HG03060 (cell line): ENCODE measurements at regions not wholly inside any gene's neighbourhood (a gene's known extent, or its start where the extent isn't known, plus 50 kb on each side); places are given as distances from the start of the nearest gene placed in this dataset.

ENCODE experiments used
- ATAC-seq: cut with Tn5 transposase; IDR thresholded peaks from one replicate; pipeline ENCODE4 v1.9.1; 2021; ENCODE audit warnings: low read depth, moderate number of reproducible peaks; ENCODE audit not compliant: unreplicated experiment

- no peak for ATAC-seq
Observed at GRCh38 chr18:48488388-48488850, 50.4 kb upstream of the CTIF start.

DNA sequence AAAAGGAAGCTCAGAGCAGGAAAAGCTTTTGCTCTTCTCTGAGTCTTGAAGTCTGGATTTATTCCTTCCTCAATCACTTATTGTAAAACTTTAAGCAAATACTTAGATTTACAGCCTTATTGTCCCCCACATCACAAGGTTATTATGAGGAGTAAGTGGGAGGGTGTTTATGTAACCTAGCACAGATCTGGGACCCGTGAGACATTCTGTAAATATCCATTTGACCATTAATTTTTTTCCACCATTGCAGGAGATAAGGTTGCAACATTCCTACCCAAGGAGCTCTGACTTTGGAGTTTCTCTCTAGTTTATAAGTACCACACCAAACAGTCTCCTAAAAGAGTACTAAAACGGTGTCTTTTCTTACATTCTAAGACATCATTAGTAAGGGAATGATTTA, 52.1 kb upstream of the CTIF start:
- no peak for ATAC-seq

DNA sequence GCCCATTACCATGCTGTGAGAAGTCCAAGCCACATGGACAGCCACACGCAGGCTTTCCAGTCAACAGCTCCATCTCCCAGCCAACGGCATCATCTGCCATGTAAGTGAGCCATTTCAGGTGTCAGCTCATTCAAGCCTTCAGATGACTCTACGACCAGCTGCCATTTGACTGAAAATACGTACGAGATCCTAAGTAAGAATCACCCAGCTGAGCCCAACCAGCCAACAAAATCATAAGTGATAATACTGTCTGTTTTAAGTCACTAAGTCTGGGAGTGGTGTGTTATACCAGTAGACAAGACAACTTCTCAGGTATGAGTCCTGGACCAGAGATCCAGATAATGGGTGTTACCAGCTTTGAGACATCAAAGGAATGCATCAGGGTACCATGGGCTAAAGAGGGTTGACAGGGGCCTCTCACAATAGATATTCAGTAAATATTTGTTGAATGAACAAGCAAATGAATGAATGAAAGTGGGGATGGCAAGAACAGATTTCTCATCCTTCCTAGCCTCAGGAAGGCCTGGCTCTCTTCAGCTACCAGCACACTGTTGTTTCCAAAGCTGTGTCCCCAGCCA, 52.9 kb upstream of the CTIF start:
- no peak for ATAC-seq

DNA sequence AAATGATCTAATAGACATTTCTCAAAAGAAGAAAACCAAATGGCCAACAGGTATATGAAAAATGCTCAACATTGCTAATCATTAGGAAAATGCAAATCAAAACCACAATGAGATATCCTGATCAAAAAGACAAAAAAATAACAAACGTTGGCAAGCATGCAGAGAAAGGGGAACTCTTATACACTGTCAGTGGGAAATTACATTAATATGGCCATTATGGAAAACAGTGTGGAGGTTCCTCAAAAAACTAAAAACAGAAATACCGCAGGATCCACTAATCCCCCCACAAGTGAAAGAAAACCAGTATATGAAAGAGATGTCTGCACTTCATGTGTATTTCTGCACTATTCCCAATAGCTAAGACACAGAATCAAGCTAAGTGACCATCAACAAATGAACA, 57.7 kb upstream of the CTIF start:
- ATAC-seq, result no peak

- no peak for ATAC-seq
Observed at GRCh38 chr18:48479531-48479930, 59.3 kb upstream of the CTIF start.

DNA sequence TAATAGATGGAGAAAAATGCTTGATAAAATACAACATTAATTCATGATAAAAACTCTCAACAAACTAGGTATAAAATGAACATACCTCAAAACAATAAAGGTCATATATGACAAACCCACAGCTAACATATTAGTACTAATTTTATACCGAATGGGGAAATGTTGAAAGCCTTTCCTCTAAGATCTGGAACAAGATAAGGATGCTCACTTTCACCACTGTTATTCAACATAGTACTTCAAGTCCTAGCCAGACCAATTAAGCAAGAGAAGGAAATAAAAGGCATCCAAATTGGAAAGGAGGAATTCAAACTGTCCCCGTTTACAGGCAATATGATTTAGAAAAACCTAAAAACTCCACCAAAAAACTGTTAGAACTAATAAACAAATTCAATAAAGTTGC, 61.5 kb upstream of the CTIF start:
- ATAC-seq, result no peak

GRCh38 chr18:48476550-48476917, 62.3 kb upstream of the CTIF start:
- no peak for ATAC-seq

- peak; percentile 62 for ATAC-seq
Observed at GRCh38 chr18:48475635-48476549, 62.9 kb upstream of the CTIF start.

- no peak for ATAC-seq
Observed at GRCh38 chr18:48473816-48474215, 64.6 kb upstream of the ZBTB7C start.

GRCh38 chr18:48472610-48473009, 63.4 kb upstream of the ZBTB7C start:
- no peak for ATAC-seq

DNA sequence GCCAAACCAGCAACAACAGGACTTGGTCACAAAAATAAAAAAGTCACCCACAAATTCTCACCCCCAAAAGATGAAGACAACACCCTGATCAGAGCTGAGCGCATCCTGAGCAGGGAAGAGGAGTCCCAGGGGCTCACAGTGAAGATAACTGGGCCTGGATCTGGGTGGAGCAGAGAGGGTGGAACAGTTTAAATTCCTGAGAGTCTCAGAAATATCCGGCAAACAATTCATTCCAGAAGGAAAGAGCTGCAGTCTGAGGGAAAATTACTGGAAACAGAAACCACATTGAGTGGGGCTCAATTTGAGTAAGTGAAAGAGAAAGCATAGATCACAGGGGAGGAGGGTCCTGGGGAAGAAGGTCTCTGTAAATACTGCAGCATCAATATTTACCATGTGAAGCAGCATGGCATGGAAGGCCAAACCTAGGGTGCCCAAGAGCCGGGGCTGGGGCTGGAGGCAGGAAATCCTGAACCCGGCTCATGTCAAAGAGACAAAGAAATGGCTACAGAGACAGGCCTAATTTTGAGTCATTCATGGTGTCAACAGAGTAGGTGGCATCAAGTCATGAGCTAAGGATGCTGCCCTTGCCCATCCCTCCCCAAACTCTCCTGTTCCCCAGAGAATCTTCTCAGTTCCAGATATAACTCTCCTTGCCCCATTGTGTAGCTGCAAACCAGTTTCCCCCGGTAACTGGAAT, 61.4 kb upstream of the ZBTB7C start:
- ATAC-seq, result no peak

DNA sequence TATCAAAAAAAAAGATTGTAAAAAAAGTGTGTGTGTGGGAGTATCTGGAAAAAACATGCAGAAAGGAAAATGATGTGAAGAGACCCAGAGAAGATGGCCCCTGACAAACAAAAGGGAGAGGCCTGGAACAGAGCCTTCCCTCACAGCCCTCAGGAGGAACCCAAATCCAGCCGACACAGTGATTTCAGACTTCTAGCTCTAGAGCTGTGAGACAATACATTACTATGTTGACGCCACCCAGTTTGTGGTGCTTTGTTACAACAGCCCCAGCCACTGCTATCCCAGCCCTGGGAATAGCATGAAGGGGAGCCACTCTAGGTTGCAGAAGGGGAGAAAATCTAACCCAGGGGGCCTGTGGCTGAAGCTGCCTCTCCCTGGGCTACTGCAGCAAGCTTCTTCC, 59.0 kb upstream of the ZBTB7C start:
- no peak for ATAC-seq

GRCh38 chr18:48467231-48467630, 58.0 kb upstream of the ZBTB7C start:
- ATAC-seq, result no peak

DNA sequence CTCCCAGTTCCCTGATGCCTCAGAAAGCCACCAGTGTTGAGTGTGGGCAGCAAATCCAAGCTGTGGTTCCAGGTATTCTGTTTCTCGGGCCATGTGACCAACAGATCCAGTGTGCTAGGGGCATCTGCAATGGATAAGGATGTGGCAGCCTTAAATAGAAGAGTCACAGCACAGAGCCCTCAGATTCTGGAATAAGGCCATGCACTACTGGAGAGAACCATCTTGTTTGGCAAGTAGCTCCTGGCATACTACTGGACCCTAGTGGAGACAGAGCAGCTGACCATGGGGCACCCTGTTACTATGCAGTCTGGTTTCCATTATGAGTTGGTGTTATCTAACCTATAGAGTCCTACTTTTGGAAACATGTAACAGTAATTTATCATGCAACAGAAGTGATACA, 53.3 kb upstream of the ZBTB7C start:
- ATAC-seq, result no peak

GRCh38 chr18:48460929-48461583, 51.9 kb upstream of the ZBTB7C start:
- no peak for ATAC-seq

DNA sequence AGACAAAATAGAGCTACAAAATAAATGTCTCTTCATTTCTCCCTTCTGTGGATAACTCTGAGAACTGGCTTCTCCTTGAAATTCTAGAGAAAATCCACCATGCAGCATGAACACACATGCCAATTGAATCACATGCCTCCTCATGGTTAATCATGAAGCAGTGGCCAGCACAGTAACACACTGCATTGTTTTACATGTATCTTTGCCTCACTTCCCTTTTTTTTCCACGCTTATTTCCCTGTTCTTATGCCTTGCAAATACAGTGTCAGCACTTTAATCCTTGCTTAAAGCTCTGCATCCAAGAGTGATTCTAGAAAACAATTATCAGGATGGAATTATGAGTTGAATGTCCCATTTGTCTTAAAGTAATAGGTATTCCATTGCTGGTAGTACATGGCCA, 50.3 kb upstream of the ZBTB7C start:
- ATAC-seq, result no peak

DNA sequence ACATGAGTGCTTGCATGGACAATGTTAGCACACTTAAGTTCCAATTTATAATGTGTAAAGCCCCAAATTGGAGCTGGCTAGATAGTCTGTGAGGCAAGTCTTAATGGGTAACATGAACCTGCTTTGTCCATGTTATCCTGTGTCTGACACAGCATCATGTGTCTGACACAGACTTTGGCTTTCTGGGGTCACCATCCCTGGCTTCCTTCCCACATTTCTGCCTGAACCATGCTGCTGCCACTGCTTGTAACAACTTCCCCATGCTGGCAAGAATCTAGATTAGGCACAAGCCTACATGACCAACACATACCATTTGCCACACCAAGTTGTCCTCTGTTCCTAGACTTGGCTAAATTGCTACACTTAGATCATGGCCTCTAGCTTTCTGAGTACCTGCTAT, 49.8 kb upstream of the ZBTB7C start:
- no peak for ATAC-seq
